ENCODE measurements at regions not wholly inside any gene's neighbourhood (a gene's known extent, or its start where the extent isn't known, plus 50 kb on each side); places are given as distances from the start of the nearest gene placed in this dataset.
A peak's percentile ranks its signal among the peaks of the same experiment; 100 is the strongest.
"Not testable (repeated sequence)": the region's sequence is repeated elsewhere in the genome, so short reads cannot be mapped to it uniquely, and the experiment has no call there.

DNA sequence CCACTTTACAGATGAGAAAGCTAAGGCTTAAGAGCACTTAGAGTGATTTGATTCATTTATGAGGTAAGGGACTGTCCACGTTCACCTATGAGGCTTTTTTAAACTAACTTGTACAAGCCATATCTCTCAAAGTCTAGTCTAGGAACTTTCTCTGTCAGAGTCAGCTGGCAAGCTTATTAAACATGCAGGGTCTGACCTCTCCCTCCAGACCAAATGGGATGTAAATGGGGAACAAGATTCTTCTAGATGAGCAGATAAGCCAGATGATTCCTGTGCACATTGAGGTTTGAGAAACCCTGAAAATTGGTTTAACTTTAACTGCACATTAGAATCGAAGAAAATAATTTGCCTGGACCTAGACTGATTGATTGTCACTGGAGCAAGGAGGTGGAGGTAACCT lies 160.0 kb upstream of the SPRY1 start:
- no peak for ATAC-seq
- no peaks in the 10 kb centered on the region for H3K36me3 ChIP-seq

DNA sequence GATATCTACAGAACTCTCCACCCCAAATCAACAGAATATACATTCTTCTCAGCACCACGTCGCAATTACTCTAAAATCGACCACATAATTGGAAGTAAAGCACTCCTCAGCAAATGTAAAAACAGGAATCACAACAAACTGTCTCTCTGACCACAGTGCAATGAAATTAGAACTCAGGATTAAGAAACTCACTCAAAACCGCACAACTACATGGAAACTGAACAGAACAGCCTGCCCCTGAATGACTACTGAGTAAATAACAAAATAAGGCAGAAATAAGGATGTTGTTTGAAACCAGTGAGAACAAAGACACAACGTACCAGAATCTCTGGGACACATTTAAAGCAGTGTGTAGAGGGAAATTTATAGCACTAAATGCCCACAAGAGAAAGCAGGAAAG lies 156.3 kb upstream of the SPRY1 start:
- WGBS, 2 donors = 90 to 95% methylated on average over 5 of the region's 5 CpGs
- H3K27ac ChIP-seq; H3K27me3 ChIP-seq; H3K4me1 ChIP-seq; FAIRE-seq; intact Hi-C loops (cut with DNase I); H3K36me3 ChIP-seq; DNase-seq; H3K9me3 ChIP-seq; H3K4me3 ChIP-seq; ATAC-seq: not testable (repeated sequence)

More for the DNA sequence above, 160.0 kb upstream of the SPRY1 start:
- no peak for DNase-seq
- TF ChIP-seq, protein P1, sequence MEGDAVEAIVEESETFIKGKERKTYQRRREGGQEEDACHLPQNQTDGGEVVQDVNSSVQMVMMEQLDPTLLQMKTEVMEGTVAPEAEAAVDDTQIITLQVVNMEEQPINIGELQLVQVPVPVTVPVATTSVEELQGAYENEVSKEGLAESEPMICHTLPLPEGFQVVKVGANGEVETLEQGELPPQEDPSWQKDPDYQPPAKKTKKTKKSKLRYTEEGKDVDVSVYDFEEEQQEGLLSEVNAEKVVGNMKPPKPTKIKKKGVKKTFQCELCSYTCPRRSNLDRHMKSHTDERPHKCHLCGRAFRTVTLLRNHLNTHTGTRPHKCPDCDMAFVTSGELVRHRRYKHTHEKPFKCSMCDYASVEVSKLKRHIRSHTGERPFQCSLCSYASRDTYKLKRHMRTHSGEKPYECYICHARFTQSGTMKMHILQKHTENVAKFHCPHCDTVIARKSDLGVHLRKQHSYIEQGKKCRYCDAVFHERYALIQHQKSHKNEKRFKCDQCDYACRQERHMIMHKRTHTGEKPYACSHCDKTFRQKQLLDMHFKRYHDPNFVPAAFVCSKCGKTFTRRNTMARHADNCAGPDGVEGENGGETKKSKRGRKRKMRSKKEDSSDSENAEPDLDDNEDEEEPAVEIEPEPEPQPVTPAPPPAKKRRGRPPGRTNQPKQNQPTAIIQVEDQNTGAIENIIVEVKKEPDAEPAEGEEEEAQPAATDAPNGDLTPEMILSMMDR (IDR thresholded peaks at IDR 0.05) = no peak
- H3K4me1 ChIP-seq = no peaks in the 10 kb centered on the region
- intact Hi-C loops (cut with DNase I) = no loop called here
- no peak overlapping the region for H3K4me3 ChIP-seq
- H3K27ac ChIP-seq = no peak overlapping the region
- 71 to 85% methylated on average over 2 of the region's 2 CpGs for WGBS, 2 donors
- FAIRE-seq = no peak
- no peaks in the 10 kb centered on the region for H3K9me3 ChIP-seq
- H3K27me3 ChIP-seq = no peaks in the 10 kb centered on the region

DNA sequence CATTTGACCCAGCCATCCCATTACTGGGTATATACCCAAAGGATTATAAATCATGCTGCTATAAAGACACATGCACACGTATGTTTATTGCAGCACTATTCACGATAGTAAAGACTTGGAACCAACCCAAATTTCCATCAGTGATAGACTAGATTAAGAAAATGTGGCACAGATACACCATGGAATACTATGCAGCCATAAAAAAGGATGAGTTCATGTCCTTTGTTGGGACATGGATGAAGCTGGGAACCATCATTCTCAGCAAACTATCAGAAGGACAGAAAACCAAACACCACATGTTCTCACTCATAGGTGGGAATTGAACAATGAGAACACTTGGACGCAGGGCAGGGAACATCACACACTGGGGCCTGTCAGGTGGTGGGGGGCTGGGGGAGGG lies 153.4 kb upstream of the SPRY1 start:
- H3K27me3 ChIP-seq; H3K9me3 ChIP-seq; ATAC-seq; FAIRE-seq; H3K4me1 ChIP-seq; H3K4me3 ChIP-seq; intact Hi-C loops (cut with DNase I); DNase-seq; H3K36me3 ChIP-seq; H3K27ac ChIP-seq: not testable (repeated sequence)
- 91 to 93% methylated on average over 3 of the region's 3 CpGs for WGBS, 2 donors

DNA sequence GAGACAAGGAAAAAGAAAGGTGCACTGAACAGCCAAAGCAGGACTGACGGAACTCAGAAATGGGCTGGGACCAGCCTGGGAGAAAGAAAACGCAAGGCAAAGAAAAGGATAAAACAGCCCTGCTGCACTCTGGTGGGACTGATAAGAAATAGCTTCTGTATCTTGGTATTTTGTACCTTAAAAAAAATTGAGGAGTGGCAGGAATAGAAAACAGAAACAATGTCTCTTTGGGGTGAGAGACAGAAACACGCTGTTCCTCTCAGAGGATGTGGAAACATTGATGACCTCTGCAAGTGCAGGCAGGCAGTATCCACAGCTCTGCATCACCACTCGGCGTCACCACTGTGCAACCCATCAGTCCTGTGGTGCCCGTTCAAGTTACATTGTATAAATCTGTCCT lies 152.5 kb upstream of the SPRY1 start:
- no peak overlapping the region for H3K4me3 ChIP-seq
- no peaks in the 10 kb centered on the region for H3K36me3 ChIP-seq
- no peaks in the 10 kb centered on the region for H3K9me3 ChIP-seq
- peaks cover 0 to 8% (median 4%) of the 10 kb centered on the region in 3 donors for H3K4me1 ChIP-seq
- FAIRE-seq = no peak
- peak in 1 of 4 donors; percentile 50 for ATAC-seq
- WGBS, 2 donors = 83 to 87% methylated on average over 6 of the region's 6 CpGs
- intact Hi-C loops (cut with DNase I) = no loop called here
- H3K27me3 ChIP-seq = no peaks in the 10 kb centered on the region
- TF ChIP-seq, protein P1 (IDR thresholded peaks at IDR 0.05) = no peak
- H3K27ac ChIP-seq = no peak overlapping the region
- no peak for DNase-seq

- Histone ChIP-seq H3K9me3 (no peaks in the 10 kb centered on the region), H3K4me3 (no peak overlapping the region), H3K36me3 (no peaks in the 10 kb centered on the region), H3K4me1 (peaks cover 6 to 11% (median 8%) of the 10 kb centered on the region in 3 donors), H3K27me3 (no peaks in the 10 kb centered on the region), H3K27ac (no peak overlapping the region)
- intact Hi-C loops (cut with DNase I) = no loop called here
- ATAC-seq (no peak), DNase-seq (no peak), FAIRE-seq (no peak)
- TF ChIP-seq, protein P1 (IDR thresholded peaks at IDR 0.05) = no peak
- 81 to 85% methylated on average over 4 of the region's 4 CpGs for WGBS, 2 donors
Observed at GRCh38 chr4:123246085-123246484, 150.5 kb upstream of the SPRY1 start.

GRCh38 chr4:123248085-123248659 lies 148.4 kb upstream of the SPRY1 start:
- Histone ChIP-seq H3K9me3 (no peaks in the 10 kb centered on the region), H3K36me3 (no peaks in the 10 kb centered on the region), H3K27me3 (no peaks in the 10 kb centered on the region), H3K4me3 (no peak overlapping the region), H3K4me1 (peaks cover 6 to 11% (median 8%) of the 10 kb centered on the region in 3 donors), H3K27ac (no peak overlapping the region)
- TF ChIP-seq, protein P1 (IDR thresholded peaks at IDR 0.05) = no peak
- intact Hi-C loops (cut with DNase I) = no loop called here
- FAIRE-seq = no peak
- no peak for DNase-seq
- 85 to 91% methylated on average over 1 of the region's 1 CpG for WGBS, 2 donors
- peak in 2 of 4 donors; percentile 25 to 44 for ATAC-seq

Data from pancreas (tissue), 10 donors.